CD14-positive monocyte (primary cell): ENCODE measurements at regions not wholly inside any gene's neighbourhood (a gene's known extent, or its start where the extent isn't known, plus 50 kb on each side); places are given as distances from the start of the nearest gene placed in this dataset.

ENCODE experiments used
- DNase-seq, 3 donors: peaks; one replicate each; pipeline ENCODE4 v3.0.0-alpha.2; 2011 to 2022
- H2AFZ ChIP-seq: 2 replicates; pipeline ENCODE4 v1.6.0; 2012; ENCODE audit warnings: mild to moderate bottlenecking, low read depth, low read length, inconsistent platforms; ENCODE audit not compliant: insufficient read depth, poor library complexity, severe bottlenecking
- H3K27ac ChIP-seq, 2 donors: 1 replicate in 1 of 2; 2 replicates in 1 of 2; pipeline ENCODE4 v1.5.1; 2012 to 2013; ENCODE audit warnings: low read length in 2 of 2, control low read depth in 1 of 2, inconsistent platforms in 1 of 2, low read depth in 1 of 2, mild to moderate bottlenecking in 1 of 2
- H3K27me3 ChIP-seq, 2 donors: one replicate each; pipeline versions ENCODE4 v1.6.0 to v1.6.1; 2011 to 2013; ENCODE audit warnings: low read length in 2 of 2; ENCODE audit not compliant: control insufficient read depth in 2 of 2, insufficient read depth in 2 of 2
- H3K36me3 ChIP-seq, 2 donors: replicated peaks in 1 of 2; 1 replicate in 1 of 2; 2 replicates in 1 of 2; pipeline versions ENCODE4 v1.5.1 to v1.6.1; 2012 to 2013; ENCODE audit warnings: low read length in 2 of 2, control low read depth in 1 of 2, inconsistent platforms in 1 of 2, mild to moderate bottlenecking in 1 of 2; ENCODE audit not compliant: insufficient read depth in 2 of 2, control insufficient read depth in 1 of 2
- H3K4me1 ChIP-seq, 2 donors: 1 replicate in 1 of 2; 2 replicates in 1 of 2; pipeline versions ENCODE4 v1.5.1 to v1.6.1; 2012 to 2013; ENCODE audit warnings: low read length in 2 of 2, control low read depth in 1 of 2, inconsistent platforms in 1 of 2, mild to moderate bottlenecking in 1 of 2, moderate library complexity in 1 of 2; ENCODE audit not compliant: insufficient read depth in 2 of 2, control insufficient read depth in 1 of 2
- H3K4me2 ChIP-seq: replicated peaks from 2 replicates; pipeline ENCODE3; 2012; ENCODE audit warnings: low read length, moderate library complexity, mild to moderate bottlenecking; ENCODE audit not compliant: poor library complexity, severe bottlenecking; ENCODE audit errors: extremely low read depth
- H3K4me3 ChIP-seq, 3 experiments: fragments of 200-600 bp in 1 of 3; sonication (generic) in 1 of 3; replicated peaks in 1 of 3; 1 replicate in 2 of 3; 2 replicates in 1 of 3; pipeline ENCODE4 v1.5.1; 2011 to 2013; ENCODE audit warnings: low read length in 3 of 3, mild to moderate bottlenecking in 3 of 3, control low read depth in 2 of 3, low read depth in 2 of 3, inconsistent platforms in 1 of 3, moderate library complexity in 1 of 3
- H3K79me2 ChIP-seq: 2 replicates; pipeline ENCODE4 v1.6.0; 2012; ENCODE audit warnings: mild to moderate bottlenecking, control low read depth, inconsistent platforms, low read length, moderate library complexity; ENCODE audit not compliant: insufficient read depth
- H3K9ac ChIP-seq: 2 replicates; pipeline ENCODE4 v1.6.0; 2017; ENCODE audit warnings: low read length, mild to moderate bottlenecking; ENCODE audit not compliant: insufficient read depth, poor library complexity, severe bottlenecking
- H3K9me3 ChIP-seq, 2 donors: replicated peaks in 1 of 2; 1 replicate in 1 of 2; 2 replicates in 1 of 2; pipeline versions ENCODE4 v1.5.1 to v1.6.1; 2012 to 2013; ENCODE audit warnings: low read length in 2 of 2, control low read depth in 1 of 2; ENCODE audit not compliant: control insufficient read depth in 1 of 2, insufficient read depth in 1 of 2
- H4K20me1 ChIP-seq: 2 replicates; pipeline ENCODE4 v1.6.0; 2012; ENCODE audit warnings: mild to moderate bottlenecking, low read length, control low read depth, moderate library complexity; ENCODE audit not compliant: insufficient read depth
- H3K27ac Mint-ChIP-seq, 7 donors: one replicate each; pipeline ENCODE4 v1.8.0; 2020; ENCODE audit warnings: mild to moderate bottlenecking in 7 of 7, mixed read lengths in 7 of 7, moderate library complexity in 6 of 7, inconsistent platforms in 2 of 7
- H3K27me3 Mint-ChIP-seq, 3 donors: one replicate each; pipeline ENCODE4 v1.8.0; 2021 to 2022; ENCODE audit warnings: low read depth in 3 of 3, mild to moderate bottlenecking in 3 of 3, mixed read lengths in 3 of 3, moderate library complexity in 3 of 3, inconsistent platforms in 1 of 3
- H3K36me3 Mint-ChIP-seq, 2 donors: one replicate each; pipeline ENCODE4 v1.8.0; 2020; ENCODE audit warnings: mixed read lengths in 2 of 2, inconsistent platforms in 1 of 2, mild to moderate bottlenecking in 1 of 2
- H3K4me1 Mint-ChIP-seq: one replicate; pipeline ENCODE4 v1.8.0; 2020; ENCODE audit warnings: mild to moderate bottlenecking, mixed read lengths
- H3K4me3 Mint-ChIP-seq, 2 donors: one replicate each; pipeline ENCODE4 v1.8.0; 2020; ENCODE audit warnings: mild to moderate bottlenecking in 2 of 2, mixed read lengths in 2 of 2, moderate library complexity in 1 of 2
- H3K9me3 Mint-ChIP-seq, 7 donors: one replicate each; pipeline ENCODE4 v1.8.0; 2020 to 2022; ENCODE audit warnings: mixed read lengths in 7 of 7, mild to moderate bottlenecking in 6 of 7, moderate library complexity in 6 of 7, inconsistent platforms in 2 of 7
- whole genome bisulfite sequencing: methylation state at CpG from one replicate; pipeline ENCODE4 v1.1.5; 2013; ENCODE audit warnings: missing lambda C conversion rate; ENCODE audit not compliant: insufficient coverage; 5-methylcytosine and 5-hydroxymethylcytosine counted together
- intact Hi-C, 2 donors: fragments of 100-400 bp; cut with micrococcal nuclease; formaldehyde crosslinking; loops; one replicate each; pipeline versions ENCODE4 v1.15.0 to v1.15.1; 2023
- TF ChIP-seq, protein P1 (sequence below): fragments of 200-600 bp; IDR thresholded peaks from one replicate; pipeline ENCODE4 v1.8.0; 2022; ENCODE audit warnings: antibody characterized with exemption, mild to moderate bottlenecking

DNA sequence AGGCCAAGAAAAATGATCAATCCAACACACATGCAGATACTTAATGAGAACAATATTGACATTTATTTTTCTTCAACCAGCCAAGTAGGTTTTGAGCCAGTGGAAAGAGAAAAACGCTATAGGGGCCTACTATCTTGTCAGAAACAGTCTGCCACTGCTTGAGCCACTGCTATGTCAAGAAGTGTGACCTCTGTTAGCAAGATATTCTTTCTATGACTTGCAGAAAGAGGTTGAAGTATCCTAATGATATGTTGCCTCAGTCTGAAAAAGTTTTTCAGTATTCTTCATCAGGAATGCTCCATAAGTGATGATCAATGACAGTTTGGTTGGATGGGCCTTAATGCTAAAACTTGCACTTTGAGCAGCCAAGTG is 328.4 kb upstream of the KCND2 start:
- H3K9me3 ChIP-seq: peaks cover 0 to 4% of the 10 kb centered on the region in 2 donors
- TF ChIP-seq, protein P1, sequence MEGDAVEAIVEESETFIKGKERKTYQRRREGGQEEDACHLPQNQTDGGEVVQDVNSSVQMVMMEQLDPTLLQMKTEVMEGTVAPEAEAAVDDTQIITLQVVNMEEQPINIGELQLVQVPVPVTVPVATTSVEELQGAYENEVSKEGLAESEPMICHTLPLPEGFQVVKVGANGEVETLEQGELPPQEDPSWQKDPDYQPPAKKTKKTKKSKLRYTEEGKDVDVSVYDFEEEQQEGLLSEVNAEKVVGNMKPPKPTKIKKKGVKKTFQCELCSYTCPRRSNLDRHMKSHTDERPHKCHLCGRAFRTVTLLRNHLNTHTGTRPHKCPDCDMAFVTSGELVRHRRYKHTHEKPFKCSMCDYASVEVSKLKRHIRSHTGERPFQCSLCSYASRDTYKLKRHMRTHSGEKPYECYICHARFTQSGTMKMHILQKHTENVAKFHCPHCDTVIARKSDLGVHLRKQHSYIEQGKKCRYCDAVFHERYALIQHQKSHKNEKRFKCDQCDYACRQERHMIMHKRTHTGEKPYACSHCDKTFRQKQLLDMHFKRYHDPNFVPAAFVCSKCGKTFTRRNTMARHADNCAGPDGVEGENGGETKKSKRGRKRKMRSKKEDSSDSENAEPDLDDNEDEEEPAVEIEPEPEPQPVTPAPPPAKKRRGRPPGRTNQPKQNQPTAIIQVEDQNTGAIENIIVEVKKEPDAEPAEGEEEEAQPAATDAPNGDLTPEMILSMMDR: no peak
- no peak overlapping the region for H2AFZ ChIP-seq
- H3K9ac ChIP-seq: no peak overlapping the region
- Mint-ChIP-seq H3K27me3 (peaks cover 0 to 2% (median 0%) of the 10 kb centered on the region in 3 donors), H3K9me3 (peaks cover 0 to 3% (median 0%) of the 10 kb centered on the region in 7 donors), H3K4me3 (no peak overlapping the region), H3K4me1 (no peaks in the 10 kb centered on the region), H3K27ac (no peak overlapping the region), H3K36me3 (no peaks in the 10 kb centered on the region)
- no peaks in the 10 kb centered on the region for H3K36me3 ChIP-seq
- no CpG with 5 or more reads among the region's 1 CpG for WGBS
- DNase-seq: no peak
- no peak overlapping the region for H3K27ac ChIP-seq
- no peak overlapping the region for H3K4me3 ChIP-seq
- H3K4me1 ChIP-seq: no peaks in the 10 kb centered on the region
- no peak overlapping the region for H3K4me2 ChIP-seq
- no peaks in the 10 kb centered on the region for H3K79me2 ChIP-seq
- no peaks in the 10 kb centered on the region for H3K27me3 ChIP-seq
- H4K20me1 ChIP-seq: no peaks in the 10 kb centered on the region
- intact Hi-C loops: no loop called here

DNA sequence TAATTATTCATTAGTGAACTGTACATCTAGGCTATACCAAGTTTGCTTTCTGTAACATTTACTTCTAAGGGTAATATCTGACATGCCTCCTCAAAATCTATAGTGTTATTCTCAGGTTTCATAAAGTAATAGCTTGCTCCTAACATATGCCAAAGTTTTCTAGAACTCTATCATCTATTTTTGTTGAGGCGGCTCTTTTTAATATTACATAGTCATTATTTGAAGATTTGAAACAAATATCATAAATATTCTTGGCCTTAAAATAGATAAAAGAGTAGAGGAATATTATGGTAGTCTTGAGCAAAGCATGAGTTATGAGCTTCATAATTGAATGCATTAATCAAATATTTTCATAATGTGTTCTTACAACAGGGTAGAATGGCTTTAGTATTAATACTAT is 327.2 kb upstream of the KCND2 start:
- no peak for DNase-seq
- H3K79me2 ChIP-seq: no peaks in the 10 kb centered on the region
- no peaks in the 10 kb centered on the region for H4K20me1 ChIP-seq
- no peaks in the 10 kb centered on the region for H3K4me1 Mint-ChIP-seq
- no CpG with 5 or more reads among the region's 1 CpG for WGBS
- H3K9me3 Mint-ChIP-seq: peaks cover 0 to 8% (median 3%) of the 10 kb centered on the region in 7 donors
- no peaks in the 10 kb centered on the region for H3K4me1 ChIP-seq
- no peak overlapping the region for H2AFZ ChIP-seq
- TF ChIP-seq, protein P1: no peak
- no peak overlapping the region for H3K9ac ChIP-seq
- no peak overlapping the region for H3K4me3 Mint-ChIP-seq
- peaks cover 0 to 12% of the 10 kb centered on the region in 2 donors for H3K9me3 ChIP-seq
- H3K27me3 Mint-ChIP-seq: peaks cover 0 to 2% (median 0%) of the 10 kb centered on the region in 3 donors
- no peaks in the 10 kb centered on the region for H3K27me3 ChIP-seq
- no peaks in the 10 kb centered on the region for H3K36me3 Mint-ChIP-seq
- H3K27ac Mint-ChIP-seq: no peak overlapping the region
- no peak overlapping the region for H3K4me2 ChIP-seq
- H3K36me3 ChIP-seq: no peaks in the 10 kb centered on the region
- intact Hi-C loops: no loop called here
- H3K27ac ChIP-seq: no peak overlapping the region
- no peak overlapping the region for H3K4me3 ChIP-seq
